Tongue (tissue), 2 donors: ENCODE measurements at regions not wholly inside any gene's neighbourhood (a gene's known extent, or its start where the extent isn't known, plus 50 kb on each side); places are given as distances from the start of the nearest gene placed in this dataset. TPM values are rescaled to one million over a fixed set of nuclear protein-coding genes. Genes with fewer than 3 reads are reported as not detected.

Experiments
- DNase-seq: peaks from one replicate; pipeline ENCODE4 v3.0.0-alpha.2; 2015
- small RNA-seq: library from RNA; depleted of rRNA; stranded (forward); fragments of <200 nt; gene quantifications from one replicate; pipeline ENCODE3, GENCODE V24; 2014; ENCODE audit warnings: low replicate concordance

DNA sequence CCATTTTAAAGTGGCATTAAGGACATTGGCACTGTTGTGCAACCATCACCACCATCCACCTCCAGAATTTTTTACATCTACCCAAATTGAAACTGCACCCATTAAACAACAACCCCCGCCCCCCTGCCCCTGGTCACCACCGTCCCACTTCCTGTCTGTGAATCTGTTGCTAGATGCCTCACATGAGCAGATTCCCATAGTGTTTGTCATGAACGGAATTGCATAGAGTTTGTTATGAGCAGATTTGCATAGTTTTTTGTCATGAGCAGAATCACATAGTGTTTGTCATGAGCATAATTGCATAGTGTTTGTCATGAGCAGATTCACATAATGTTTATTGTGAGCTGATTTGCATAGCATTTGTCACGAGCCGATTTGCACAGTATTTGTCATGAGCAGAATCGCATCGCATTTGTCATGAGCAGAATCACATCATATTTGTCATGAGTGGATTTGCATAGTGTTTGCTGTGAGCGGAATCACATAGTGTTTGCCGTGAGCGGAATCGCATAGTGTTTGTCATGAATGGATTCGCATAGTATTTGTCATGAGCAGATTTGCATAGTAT, 54.0 kb upstream of the GTF3A start:
- DNase-seq: no peak

DNA sequence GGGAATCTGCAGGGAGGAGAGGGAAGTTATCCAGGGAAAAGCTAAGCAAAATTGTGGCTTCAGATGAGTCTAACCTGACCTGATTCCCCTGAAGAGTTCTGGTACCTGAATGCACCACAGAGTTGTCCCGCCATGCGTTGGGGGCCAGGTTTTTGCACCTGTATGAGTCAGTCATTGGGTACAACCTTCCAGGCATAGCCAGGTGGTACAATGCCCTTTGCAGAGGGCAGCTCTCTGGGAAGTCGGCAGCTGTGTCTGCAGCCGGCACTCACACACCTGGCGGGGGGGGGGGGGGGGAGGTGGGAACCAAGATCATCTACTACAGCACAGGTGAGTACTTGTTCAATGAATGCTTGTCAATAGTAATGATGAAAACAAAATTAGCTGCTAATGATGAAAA, 52.5 kb upstream of the GTF3A start:
- no peak for DNase-seq

DNA sequence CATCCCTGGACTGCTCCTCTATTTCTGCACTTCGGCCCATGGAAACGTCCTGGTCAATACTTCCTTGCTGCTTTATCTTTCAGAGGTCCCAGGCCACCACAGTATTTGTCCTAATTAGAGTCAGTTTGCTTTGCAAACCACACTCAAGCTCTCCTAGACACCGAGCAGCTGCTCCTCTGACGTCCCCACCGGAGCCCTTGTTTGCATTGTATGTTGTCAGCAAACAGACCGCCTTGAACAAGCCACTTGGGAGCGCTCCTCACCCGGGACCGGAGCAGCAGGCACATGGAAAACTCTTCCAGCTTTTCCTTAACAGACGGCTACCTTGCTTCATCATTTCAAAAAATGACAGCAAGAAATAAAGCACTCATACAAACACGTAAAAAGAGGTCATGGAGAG, 51.5 kb upstream of the GTF3A start:
- DNase-seq: peak; percentile 54

- no peak for DNase-seq
Observed at GRCh38 chr13:27374126-27374613, 50.2 kb upstream of the GTF3A start.

Small RNAs in the stretch of these regions (small RNA-seq; reads per million reads assigned to genes)
- not detected for gene RNU6-70P
